Fibroblast of skin of right biceps (primary cell): ENCODE measurements at regions not wholly inside any gene's neighbourhood (a gene's known extent, or its start where the extent isn't known, plus 50 kb on each side); places are given as distances from the start of the nearest gene placed in this dataset.
"Not testable (repeated sequence)": the region's sequence is repeated elsewhere in the genome, so short reads cannot be mapped to it uniquely, and the experiment has no call there.

ENCODE experiments used
- DNase-seq: peaks from one replicate; pipeline ENCODE4 v3.0.0-alpha.2; 2013

- DNase-seq: no peak
Measured at GRCh38 chr13:53408847-53409568, 380.4 kb downstream of the OLFM4 start.

- DNase-seq: no peak
Measured at GRCh38 chr13:53411463-53411862, 382.9 kb downstream of the OLFM4 start.

DNA sequence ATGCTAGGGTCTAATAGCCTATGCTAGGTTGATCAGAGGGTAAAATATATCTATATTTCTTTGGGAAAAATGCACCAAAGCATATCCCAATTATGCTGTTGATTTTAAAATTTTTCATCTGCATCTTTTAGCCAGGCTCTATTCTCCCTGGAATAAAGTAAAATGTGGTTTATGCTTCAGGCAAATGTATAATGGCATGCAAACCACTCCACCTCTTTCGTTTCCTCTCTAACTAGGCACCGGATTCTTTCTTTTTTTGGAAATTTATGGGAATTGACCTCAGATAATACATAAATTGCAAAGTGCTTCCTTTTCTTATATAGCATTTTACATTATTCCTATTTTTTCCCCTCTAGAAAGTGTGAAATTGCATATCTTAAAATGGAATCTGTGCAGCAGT is 386.5 kb downstream of the OLFM4 start:
- DNase-seq: no peak

DNA sequence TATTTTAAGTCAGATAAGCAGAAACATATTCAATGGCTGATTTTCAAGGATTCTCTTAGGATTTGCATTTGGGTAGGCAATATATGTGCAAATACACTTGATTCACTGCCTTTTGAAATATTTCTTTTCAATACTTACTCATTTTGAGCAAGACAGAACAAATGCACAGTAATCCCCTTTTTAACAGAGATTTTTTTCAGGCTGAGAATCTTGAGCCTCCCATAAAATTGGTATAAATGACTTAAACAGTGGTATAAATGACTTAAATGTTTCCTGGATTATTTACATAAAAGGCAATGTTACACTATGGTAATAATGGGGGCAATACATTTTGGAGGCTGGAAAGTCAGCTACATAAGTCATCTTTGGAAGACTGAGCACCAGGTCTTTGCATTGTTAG is 389.0 kb downstream of the OLFM4 start:
- DNase-seq: no peak

- DNase-seq: no peak
Measured at GRCh38 chr13:53422415-53422814, 393.8 kb downstream of the OLFM4 start.

GRCh38 chr13:53436396-53436795 is 407.8 kb downstream of the OLFM4 start:
- no peak for DNase-seq

DNA sequence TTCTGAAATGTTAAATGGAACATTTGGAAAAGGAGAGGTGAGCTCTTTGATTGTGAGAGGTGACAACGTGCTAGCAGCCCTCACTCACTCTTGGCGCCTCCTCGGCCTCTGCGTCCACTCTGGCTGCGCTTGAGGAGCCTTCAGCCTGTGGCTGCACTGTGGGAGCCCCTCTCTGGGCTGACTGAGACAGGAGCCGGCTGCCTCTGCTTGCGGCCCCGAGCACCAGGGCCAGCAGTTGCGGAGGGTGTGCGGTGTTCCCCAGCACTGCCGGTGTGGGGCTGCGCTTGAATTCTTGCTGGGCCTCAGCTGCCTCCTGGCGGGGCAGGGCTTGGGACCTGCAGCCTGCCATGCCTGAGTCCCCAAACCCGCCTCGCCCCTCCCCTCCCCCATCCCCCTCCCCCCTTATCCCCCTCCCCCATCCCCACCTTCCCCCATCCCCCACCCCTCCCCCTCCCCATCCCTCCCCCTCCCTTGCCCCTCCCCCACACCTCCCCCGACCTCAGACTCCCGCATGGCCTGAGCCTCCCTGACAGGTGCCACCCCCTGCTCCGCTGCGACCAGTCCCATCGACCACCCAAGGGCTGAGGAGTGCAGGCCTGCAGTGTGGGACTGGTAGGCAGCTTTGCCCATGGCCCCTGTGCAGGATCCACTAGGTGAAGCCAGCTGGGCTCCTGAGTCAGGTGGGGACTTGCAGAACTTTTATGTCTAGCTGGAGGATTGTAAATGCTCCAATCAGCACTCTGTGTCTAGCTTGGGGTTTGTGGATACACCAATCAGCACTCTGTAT is 411.0 kb downstream of the OLFM4 start:
- no peak for DNase-seq

DNA sequence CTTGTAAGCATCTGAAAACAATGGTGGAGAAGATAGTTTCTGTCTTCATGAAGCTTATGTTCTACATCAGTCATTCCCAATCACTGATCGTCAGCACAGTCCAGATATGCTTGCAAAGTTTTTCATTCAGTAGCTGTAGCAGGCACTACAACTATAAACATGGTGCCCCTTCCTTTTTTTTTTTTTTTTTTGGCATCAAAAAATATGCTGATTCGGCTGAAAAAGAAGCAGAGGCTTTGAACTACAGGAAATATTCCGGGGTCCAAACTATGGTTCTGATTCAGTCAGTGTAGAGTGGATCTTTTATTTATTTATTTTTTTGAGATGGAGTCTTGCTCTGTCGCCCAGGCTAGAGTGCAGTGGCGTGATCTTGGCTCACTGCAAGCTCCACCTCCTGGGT is 414.4 kb downstream of the OLFM4 start:
- no peak for DNase-seq

DNA sequence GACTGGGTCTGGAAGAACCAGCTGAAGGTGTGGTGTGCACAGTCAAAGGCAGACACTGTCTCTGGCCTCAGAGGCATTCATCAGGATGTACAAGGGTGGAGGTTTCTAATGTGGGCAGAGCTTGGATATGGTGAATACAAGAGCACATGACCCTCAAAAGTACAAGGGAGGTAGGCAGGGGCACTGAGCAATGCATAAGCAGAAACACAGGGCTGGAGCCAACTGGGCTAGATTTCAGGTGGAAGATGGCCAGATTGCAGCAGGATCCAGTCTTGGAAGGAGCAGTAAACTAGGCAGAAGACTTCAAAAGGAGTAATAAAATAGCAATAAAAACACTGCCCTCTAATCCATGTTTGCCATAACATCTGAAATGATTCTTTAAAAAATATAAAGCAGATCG is 417.1 kb downstream of the OLFM4 start:
- no peak for DNase-seq

GRCh38 chr13:53447456-53447855 is 418.8 kb downstream of the OLFM4 start:
- DNase-seq: no peak

GRCh38 chr13:53447863-53448262 is 419.2 kb downstream of the OLFM4 start:
- DNase-seq: no peak

DNA sequence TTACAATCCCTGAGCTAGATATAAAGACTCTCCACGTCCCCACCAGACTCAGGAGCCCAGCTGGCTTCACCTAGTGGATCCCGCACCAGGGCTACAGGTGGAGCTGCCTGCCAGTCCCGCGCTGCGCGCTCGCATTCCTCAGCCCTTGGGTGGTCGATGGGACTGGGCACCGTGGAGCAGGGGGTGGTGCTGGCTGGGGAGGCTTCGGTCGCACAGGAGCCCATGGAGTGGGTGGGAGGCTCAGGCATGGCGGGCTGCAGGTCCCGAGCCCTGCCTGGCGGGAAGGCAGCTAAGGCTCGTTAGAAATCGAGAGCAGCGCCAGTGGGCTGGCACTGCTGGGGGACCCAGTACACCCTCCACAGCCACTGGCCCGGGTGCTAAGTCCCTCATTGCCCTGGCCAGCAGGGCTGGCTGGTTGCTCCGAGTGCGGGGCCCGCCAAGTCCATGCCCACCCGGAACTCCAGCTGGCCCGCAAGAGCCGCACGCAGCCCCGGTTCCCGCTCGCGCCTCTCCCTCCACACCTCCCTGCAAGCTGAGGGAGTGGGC is 423.7 kb downstream of the OLFM4 start:
- DNase-seq: not testable (repeated sequence)

DNA sequence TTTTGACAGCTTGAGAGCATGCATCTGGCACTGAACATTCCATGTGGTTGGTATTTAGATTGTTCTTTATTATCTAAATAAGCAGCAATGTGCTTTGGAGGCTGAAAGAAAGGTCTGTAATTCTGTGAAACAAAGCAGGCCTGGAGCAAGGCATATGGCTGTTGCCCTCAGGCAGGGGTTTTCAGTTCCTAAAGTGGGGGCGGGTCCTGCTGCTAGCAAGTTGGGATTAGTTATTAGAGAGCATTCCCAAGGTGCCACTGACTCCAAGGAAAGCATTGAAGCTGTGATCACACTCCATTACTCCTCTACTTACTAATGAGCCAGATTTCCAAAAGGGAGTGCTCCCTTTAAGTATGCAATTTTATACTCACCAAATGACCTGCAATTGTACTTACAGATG is 432.2 kb downstream of the OLFM4 start:
- no peak for DNase-seq

- DNase-seq: no peak
Measured at GRCh38 chr13:53463106-53463505, 434.5 kb downstream of the OLFM4 start.

DNA sequence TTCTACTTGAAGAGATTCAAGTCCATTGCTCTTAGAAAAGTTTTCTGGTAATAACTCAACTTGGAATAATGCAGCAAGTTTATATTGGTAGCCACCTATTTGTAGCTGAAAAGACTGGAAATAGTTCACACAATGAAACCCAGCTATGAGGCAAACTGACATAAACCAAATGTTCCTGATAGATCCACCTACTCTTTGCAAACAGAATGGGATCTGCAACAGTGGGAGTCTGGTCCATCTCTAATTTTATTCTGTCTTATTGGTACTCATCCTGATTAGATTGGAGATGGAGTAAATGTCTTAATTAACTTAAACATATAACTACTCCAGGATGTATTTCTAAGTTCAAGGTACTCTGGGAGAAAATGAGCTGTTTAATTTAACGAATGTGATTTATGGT is 438.0 kb downstream of the OLFM4 start:
- no peak for DNase-seq

DNA sequence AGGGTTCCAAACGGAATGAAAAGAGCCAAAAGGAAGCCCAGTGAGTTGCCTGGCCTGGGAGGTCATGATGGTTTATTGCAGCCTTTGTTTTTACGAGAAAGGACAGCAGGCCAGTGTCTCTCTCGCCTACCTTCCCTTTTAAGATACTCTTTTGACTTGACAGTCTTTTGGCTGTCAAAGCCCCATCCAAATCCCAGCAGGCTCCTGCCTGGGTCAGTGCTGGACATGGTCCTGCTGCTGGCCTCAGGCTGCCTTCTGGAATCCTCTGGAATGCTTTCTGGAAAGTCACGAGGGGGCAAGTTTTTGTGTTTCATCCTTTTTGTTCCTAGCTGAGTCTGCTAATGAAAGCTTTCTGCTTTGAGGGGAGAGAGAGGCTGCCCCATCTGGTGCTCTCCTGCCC is 444.8 kb downstream of the OLFM4 start:
- DNase-seq: no peak

GRCh38 chr13:53474878-53475277 is 446.3 kb downstream of the OLFM4 start:
- peak; percentile 42 for DNase-seq

DNA sequence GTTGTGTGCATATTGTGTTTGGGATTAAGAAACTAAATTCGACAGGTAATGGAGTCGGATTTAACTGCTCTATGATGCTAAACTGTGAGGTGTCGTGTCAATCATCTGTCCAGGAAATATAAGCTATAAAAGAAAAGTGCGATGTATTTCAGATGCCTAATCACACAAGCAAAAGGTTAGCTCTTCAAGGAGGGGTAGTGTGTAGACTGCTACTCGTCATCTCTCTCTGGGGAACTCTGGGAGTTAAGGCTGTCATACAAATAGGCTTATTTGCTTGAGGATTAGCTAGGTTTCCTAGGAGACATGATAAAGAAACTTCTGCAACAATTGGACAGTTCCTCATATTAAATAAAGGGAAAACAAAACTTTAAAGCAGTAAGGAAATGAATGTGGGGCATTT is 462.1 kb downstream of the OLFM4 start:
- DNase-seq: no peak

DNA sequence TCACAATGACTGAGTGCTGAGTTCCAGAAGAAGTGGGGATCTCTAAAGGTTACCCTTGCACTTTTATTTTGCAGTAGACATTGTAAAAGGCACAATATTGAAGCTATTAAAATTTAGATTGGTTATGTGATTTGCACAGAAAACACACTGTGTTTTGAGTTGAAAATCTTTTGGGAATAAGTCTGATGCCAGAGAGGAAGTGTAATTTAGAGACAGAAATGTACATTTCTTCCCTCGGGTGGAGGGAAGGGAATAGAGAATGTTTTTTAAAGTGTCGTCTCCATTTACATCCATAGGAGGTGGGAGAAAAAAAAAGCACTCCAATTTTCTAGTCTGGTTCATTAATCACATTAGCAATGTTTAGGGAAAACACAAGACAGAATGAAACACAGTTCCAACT is 465.8 kb downstream of the OLFM4 start:
- no peak for DNase-seq

- DNase-seq: no peak
Measured at GRCh38 chr13:53499576-53500133, 471.0 kb downstream of the OLFM4 start.

- DNase-seq: no peak
Measured at GRCh38 chr13:53501387-53501786, 472.8 kb downstream of the OLFM4 start.

DNA sequence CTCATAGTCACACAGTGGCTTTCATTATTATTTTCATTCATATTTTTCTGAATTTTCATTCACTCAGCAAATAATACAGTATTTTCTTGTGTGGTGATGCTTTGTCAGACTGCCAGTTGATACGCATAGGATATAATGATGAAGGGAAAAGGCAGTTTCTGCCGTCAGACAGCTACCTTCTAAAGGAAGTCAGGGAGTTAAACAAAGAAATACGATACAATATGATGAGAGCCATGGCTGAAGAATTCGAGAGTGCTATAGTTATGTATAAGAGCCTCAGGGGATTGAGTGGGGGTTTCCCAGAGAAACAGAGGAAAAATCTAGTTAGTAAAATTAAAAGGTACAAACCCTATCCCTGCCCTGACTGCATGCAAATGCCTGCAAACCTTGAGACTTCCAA is 479.1 kb downstream of the OLFM4 start:
- no peak for DNase-seq

DNA sequence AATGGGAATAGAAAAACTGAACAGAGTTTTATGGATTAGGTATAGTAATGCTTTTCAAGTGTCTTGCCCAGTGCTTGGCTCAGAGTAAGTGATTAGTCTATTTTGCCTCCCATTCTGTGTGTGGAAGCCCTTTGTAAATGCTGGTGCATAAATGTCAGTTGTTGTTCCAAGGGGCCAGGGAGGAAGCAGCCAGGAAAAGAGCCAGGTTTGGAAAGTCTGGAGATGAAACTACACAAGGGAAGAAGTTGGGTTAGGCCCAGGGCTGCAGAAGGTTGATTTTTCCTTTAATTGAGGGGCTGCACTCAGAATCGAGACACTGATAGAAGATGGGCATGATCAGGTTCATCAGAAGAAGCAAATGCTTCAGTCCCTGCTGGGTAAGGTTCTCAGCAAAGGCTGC is 484.0 kb downstream of the OLFM4 start:
- no peak for DNase-seq

- no peak for DNase-seq
Measured at GRCh38 chr13:53513226-53513625, 484.6 kb downstream of the OLFM4 start.
